ENCODE measurements at regions not wholly inside any gene's neighbourhood (a gene's known extent, or its start where the extent isn't known, plus 50 kb on each side); places are given as distances from the start of the nearest gene placed in this dataset.

- TF ChIP-seq EZH2 (IDR thresholded peaks at IDR 0.05; ENCODE audit: borderline replicate concordance, control insufficient read depth, low read depth, low read length) (no peak), TCF12 (IDR thresholded peaks at IDR 0.05; ENCODE audit: low read depth, low read length) (no peak), POLR2AphosphoS5 (IDR thresholded peaks at IDR 0.05; ENCODE audit: low read length) (no peak), JUND (IDR thresholded peaks at IDR 0.05; ENCODE audit: low read depth, low read length) (no peak), CBFB (IDR thresholded peaks at IDR 0.05; ENCODE audit: low read depth) (no peak), MAX (IDR thresholded peaks at IDR 0.05; ENCODE audit: low read depth, low read length) (no peak), SREBF2 (IDR thresholded peaks at IDR 0.05; ENCODE audit: low read length) (no peak), BCLAF1 (IDR thresholded peaks at IDR 0.05) (no peak), ZNF24 (IDR thresholded peaks at IDR 0.05) (no peak), SIN3A (IDR thresholded peaks at IDR 0.05; ENCODE audit: low read depth, low read length) (no peak), TBL1XR1 (IDR thresholded peaks at IDR 0.05; ENCODE audit: low read depth, low read length) (no peak)
- TF ChIP-seq, protein P1, sequence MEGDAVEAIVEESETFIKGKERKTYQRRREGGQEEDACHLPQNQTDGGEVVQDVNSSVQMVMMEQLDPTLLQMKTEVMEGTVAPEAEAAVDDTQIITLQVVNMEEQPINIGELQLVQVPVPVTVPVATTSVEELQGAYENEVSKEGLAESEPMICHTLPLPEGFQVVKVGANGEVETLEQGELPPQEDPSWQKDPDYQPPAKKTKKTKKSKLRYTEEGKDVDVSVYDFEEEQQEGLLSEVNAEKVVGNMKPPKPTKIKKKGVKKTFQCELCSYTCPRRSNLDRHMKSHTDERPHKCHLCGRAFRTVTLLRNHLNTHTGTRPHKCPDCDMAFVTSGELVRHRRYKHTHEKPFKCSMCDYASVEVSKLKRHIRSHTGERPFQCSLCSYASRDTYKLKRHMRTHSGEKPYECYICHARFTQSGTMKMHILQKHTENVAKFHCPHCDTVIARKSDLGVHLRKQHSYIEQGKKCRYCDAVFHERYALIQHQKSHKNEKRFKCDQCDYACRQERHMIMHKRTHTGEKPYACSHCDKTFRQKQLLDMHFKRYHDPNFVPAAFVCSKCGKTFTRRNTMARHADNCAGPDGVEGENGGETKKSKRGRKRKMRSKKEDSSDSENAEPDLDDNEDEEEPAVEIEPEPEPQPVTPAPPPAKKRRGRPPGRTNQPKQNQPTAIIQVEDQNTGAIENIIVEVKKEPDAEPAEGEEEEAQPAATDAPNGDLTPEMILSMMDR (IDR thresholded peaks at IDR 0.05 in 2 of 3, conservative IDR thresholded peaks at IDR 0.05 in 1 of 3; ENCODE audit: control insufficient read depth in 2 of 3, extremely low read depth in 1 of 3, insufficient read depth in 1 of 3, low read depth in 3 of 3, low read length in 3 of 3) = no peak
- TF ChIP-seq, protein P2, sequence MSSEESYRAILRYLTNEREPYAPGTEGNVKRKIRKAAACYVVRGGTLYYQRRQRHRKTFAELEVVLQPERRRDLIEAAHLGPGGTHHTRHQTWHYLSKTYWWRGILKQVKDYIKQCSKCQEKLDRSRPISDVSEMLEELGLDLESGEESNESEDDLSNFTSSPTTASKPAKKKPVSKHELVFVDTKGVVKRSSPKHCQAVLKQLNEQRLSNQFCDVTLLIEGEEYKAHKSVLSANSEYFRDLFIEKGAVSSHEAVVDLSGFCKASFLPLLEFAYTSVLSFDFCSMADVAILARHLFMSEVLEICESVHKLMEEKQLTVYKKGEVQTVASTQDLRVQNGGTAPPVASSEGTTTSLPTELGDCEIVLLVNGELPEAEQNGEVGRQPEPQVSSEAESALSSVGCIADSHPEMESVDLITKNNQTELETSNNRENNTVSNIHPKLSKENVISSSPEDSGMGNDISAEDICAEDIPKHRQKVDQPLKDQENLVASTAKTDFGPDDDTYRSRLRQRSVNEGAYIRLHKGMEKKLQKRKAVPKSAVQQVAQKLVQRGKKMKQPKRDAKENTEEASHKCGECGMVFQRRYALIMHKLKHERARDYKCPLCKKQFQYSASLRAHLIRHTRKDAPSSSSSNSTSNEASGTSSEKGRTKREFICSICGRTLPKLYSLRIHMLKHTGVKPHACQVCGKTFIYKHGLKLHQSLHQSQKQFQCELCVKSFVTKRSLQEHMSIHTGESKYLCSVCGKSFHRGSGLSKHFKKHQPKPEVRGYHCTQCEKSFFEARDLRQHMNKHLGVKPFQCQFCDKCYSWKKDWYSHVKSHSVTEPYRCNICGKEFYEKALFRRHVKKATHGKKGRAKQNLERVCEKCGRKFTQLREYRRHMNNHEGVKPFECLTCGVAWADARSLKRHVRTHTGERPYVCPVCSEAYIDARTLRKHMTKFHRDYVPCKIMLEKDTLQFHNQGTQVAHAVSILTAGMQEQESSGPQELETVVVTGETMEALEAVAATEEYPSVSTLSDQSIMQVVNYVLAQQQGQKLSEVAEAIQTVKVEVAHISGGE (CRISPR knock-in tag; IDR thresholded peaks at IDR 0.05) = no peak
Observed at GRCh38 chr6:102799051-102799450, 1405.5 kb downstream of the GRIK2 start.
